ENCODE measurements at regions not wholly inside any gene's neighbourhood (a gene's known extent, or its start where the extent isn't known, plus 50 kb on each side); places are given as distances from the start of the nearest gene placed in this dataset.

DNA sequence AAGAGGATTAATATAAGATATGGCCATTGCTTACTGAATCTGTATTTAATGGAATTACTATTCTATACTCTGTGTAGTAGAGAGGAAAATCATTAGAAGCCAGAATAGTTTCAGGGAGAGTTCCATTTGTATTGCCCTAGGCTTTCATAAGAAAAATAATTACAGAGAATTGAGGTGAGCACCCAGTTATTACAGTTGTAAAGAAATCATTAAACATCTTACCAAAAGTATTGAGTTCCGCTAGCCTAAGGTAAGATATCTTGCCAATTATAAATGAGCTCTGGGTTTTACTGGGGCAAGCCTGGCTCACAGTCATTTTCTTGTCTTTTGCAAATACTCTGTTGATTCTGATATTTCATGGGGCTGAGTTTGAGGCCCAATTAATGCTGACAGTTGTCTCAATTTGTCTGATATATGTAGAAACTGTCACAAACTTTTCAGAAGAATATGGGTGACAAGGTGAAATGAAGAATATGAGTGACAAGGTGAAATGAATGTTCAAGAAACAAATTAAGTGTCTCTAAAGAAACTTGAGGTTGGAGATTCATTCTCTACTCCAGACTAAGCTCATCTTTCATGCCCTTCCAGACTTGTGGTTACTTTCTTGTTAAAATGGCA, 127.8 kb downstream of the PTGER3 start:
- DNase-seq (ENCODE audit: low read depth), result no peak
